ENCODE measurements at regions not wholly inside any gene's neighbourhood (a gene's known extent, or its start where the extent isn't known, plus 50 kb on each side); places are given as distances from the start of the nearest gene placed in this dataset.

DNA sequence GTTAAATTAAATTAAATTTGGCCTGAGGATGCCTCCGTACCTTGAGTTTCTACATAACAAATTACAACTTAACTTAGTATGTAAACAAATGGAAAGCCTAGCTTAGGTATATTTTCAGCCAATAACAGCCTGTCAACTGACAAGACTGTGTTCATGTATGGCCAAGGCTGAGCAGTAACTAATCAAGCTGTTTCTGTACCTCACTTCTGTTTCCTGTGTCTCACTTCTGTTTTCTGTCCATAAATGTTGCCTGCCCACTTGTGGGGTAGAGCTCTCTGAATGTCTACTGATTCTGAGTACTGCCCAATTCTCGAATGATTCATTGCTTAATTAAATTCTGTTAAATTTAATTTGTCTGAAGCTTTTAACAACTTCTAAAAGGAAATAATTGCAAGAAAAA is 445.2 kb downstream of the PCDH11X start:
- no peak for TF ChIP-seq CTCF (IDR thresholded peaks at IDR 0.05; ENCODE audit: insufficient read depth, low read length, poor library complexity, severe bottlenecking)
- Histone ChIP-seq H3K4me3 (ENCODE audit: low read depth, low read length) (no peak overlapping the region), H3K36me3 (ENCODE audit: control insufficient read depth, insufficient read depth, low read length) (no peaks in the 10 kb centered on the region), H3K27me3 (ENCODE audit: control insufficient read depth, insufficient read depth, low read length) (no peaks in the 10 kb centered on the region)
- DNase-seq (ENCODE audit: low read depth) = no peak

- TF ChIP-seq CTCF (IDR thresholded peaks at IDR 0.05; ENCODE audit: insufficient read depth, low read length, poor library complexity, severe bottlenecking) = no peak
- Histone ChIP-seq H3K36me3 (ENCODE audit: control insufficient read depth, insufficient read depth, low read length) (no peaks in the 10 kb centered on the region), H3K27me3 (ENCODE audit: control insufficient read depth, insufficient read depth, low read length) (no peaks in the 10 kb centered on the region), H3K4me3 (ENCODE audit: low read depth, low read length) (no peak overlapping the region)
- DNase-seq (ENCODE audit: low read depth) = no peak
Measured at GRCh38 chrX:92230628-92231027, 451.5 kb downstream of the PCDH11X start.

DNA sequence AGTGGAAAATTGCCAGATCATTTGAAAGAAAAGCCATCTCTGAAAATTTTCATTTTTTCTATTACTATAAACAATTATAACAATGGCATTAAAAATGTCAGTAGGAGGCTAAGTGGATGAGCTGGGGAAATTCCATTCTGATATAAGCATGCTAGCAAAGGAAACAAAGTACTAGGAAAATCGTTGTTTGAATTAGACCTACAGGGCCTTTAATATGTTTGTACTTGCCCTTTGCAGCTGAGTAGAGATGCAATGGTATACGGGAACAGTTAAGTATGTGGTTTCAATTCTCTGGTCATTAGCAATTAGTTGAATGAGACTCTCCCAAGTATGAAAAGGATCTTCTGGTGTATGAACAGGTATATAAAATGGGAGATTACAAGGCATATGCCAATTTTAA is 452.2 kb downstream of the PCDH11X start:
- DNase-seq (ENCODE audit: low read depth) = no peak
- Histone ChIP-seq H3K36me3 (ENCODE audit: control insufficient read depth, insufficient read depth, low read length) (no peaks in the 10 kb centered on the region), H3K4me3 (ENCODE audit: low read depth, low read length) (no peak overlapping the region), H3K27me3 (ENCODE audit: control insufficient read depth, insufficient read depth, low read length) (no peaks in the 10 kb centered on the region)
- TF ChIP-seq CTCF (IDR thresholded peaks at IDR 0.05; ENCODE audit: insufficient read depth, low read length, poor library complexity, severe bottlenecking) = no peak

- DNase-seq (ENCODE audit: low read depth) = no peak
- TF ChIP-seq CTCF (IDR thresholded peaks at IDR 0.05; ENCODE audit: insufficient read depth, low read length, poor library complexity, severe bottlenecking) = peak; percentile 39
- Histone ChIP-seq H3K27me3 (ENCODE audit: control insufficient read depth, insufficient read depth, low read length) (no peaks in the 10 kb centered on the region), H3K4me3 (ENCODE audit: low read depth, low read length) (no peak overlapping the region), H3K36me3 (ENCODE audit: control insufficient read depth, insufficient read depth, low read length) (no peaks in the 10 kb centered on the region)
Measured at GRCh38 chrX:92232182-92232581, 453.0 kb downstream of the PCDH11X start.

DNA sequence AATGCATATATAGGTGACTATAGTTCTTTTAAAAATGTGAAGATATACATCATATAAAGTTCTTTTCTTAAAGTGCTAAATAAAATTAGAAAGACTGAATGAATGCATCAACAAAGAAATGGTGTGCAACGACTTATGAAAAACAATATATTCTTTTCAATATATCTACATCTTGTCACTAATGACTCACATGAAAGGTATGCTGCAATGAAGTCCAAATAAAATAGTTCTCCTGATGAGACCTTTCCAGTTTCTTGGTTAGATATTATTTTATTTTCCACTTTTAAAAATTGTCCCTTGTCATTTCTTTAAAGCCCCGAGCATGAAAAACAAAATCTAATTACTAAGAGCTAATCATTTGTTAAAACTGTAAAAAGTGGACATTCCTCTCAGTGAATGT is 462.1 kb downstream of the PCDH11X start:
- Histone ChIP-seq H3K27me3 (ENCODE audit: control insufficient read depth, insufficient read depth, low read length) (no peaks in the 10 kb centered on the region), H3K36me3 (ENCODE audit: control insufficient read depth, insufficient read depth, low read length) (no peaks in the 10 kb centered on the region), H3K4me3 (ENCODE audit: low read depth, low read length) (no peak overlapping the region)
- no peak for DNase-seq (ENCODE audit: low read depth)
- TF ChIP-seq CTCF (IDR thresholded peaks at IDR 0.05; ENCODE audit: insufficient read depth, low read length, poor library complexity, severe bottlenecking) = no peak

DNA sequence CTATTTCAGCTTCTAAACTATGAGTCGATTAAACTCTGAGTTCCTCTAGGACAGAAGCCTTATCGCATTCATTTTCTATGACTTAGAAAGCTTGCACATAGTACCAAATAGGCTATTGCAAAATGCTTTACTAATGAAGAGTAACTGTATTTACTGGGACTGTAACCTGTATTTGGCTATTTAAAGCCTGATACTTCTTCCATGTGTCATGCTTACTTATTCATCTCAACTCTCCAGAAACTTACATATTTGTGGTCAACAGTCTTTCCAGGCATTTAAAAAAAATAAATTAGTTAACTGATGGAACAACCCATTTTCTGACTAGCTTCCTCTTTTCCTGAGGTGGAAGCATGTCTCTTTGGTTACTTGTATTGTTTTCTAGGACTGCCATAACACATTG is 467.9 kb downstream of the PCDH11X start:
- Histone ChIP-seq H3K27me3 (ENCODE audit: control insufficient read depth, insufficient read depth, low read length) (no peaks in the 10 kb centered on the region), H3K4me3 (ENCODE audit: low read depth, low read length) (no peak overlapping the region), H3K36me3 (ENCODE audit: control insufficient read depth, insufficient read depth, low read length) (no peaks in the 10 kb centered on the region)
- no peak for TF ChIP-seq CTCF (IDR thresholded peaks at IDR 0.05; ENCODE audit: insufficient read depth, low read length, poor library complexity, severe bottlenecking)
- no peak for DNase-seq (ENCODE audit: low read depth)
